Panc1 (cell line): ENCODE measurements at regions not wholly inside any gene's neighbourhood (a gene's known extent, or its start where the extent isn't known, plus 50 kb on each side); places are given as distances from the start of the nearest gene placed in this dataset.

Experiments
- ATAC-seq: fragments of 200-7000 bp; cut with Tn5 transposase; 2 replicates; pipeline ENCODE4 v1.9.1; 2020; ENCODE audit warnings: mild to moderate bottlenecking, moderate library complexity
- BruUV-seq: library from RNA; stranded (reverse); fragments of 400-500 nt; replicated peaks from 2 replicates; lab custom pipeline; 2021; lab: Mats Ljungman, UMichigan
- CTCF ChIA-PET: fragments of 300-600 bp; sonication (Branson Sonifier 250); formaldehyde crosslinking; loops from one replicate; lab custom pipeline; 2022; ENCODE audit warnings: antibody characterized with exemption; lab: Charles Lee
- POLR2A ChIA-PET: fragments of 300-600 bp; sonication (Branson Sonifier 250); formaldehyde crosslinking; loops from one replicate; lab custom pipeline; 2022; ENCODE audit warnings: antibody characterized with exemption; lab: Charles Lee
- DNase-seq: peaks from one replicate; pipeline ENCODE4 v3.0.0-alpha.2; 2010; ENCODE audit warnings: low read depth, low spot score
- H3K27ac ChIP-seq: 2 replicates; pipeline ENCODE4 v1.5.1; 2011; ENCODE audit warnings: mild to moderate bottlenecking, low read length, inconsistent platforms
- H3K27me3 ChIP-seq: fragments of 200-500 bp; sonication (Bioruptor generic); 2 replicates; pipeline ENCODE4 v1.6.0; 2014; ENCODE audit warnings: low read length, inconsistent platforms; ENCODE audit not compliant: control insufficient read depth, insufficient read depth
- H3K36me3 ChIP-seq: fragments of 200-500 bp; sonication (Bioruptor generic); 2 replicates; pipeline ENCODE4 v1.5.1; 2014; ENCODE audit warnings: inconsistent platforms, mild to moderate bottlenecking, low read length, moderate library complexity; ENCODE audit not compliant: control insufficient read depth, insufficient read depth
- H3K4me1 ChIP-seq: 2 replicates; pipeline ENCODE4 v1.5.1; 2011; ENCODE audit warnings: inconsistent platforms, mild to moderate bottlenecking, low read length, moderate library complexity; ENCODE audit not compliant: control insufficient read depth, insufficient read depth
- H3K4me3 ChIP-seq, 2 experiments: 2 replicates each; pipeline ENCODE4 v1.5.1; 2011 to 2012; ENCODE audit warnings: low read depth in 2 of 2, low read length in 2 of 2, mild to moderate bottlenecking in 2 of 2, inconsistent platforms in 1 of 2, moderate library complexity in 1 of 2
- H3K9me3 ChIP-seq: fragments of 200-500 bp; sonication (Bioruptor generic); 2 replicates; pipeline ENCODE4 v1.5.1; 2014; ENCODE audit warnings: low read depth, mild to moderate bottlenecking, inconsistent platforms, low read length, moderate library complexity; ENCODE audit not compliant: control insufficient read depth, insufficient read depth
- CTCF ChIP-seq: fragments of 450-650 bp; IDR thresholded peaks from 2 replicates; pipeline ENCODE4 v1.5.1; 2017; ENCODE audit warnings: mild to moderate bottlenecking
- POLR2AphosphoS5 ChIP-seq: IDR thresholded peaks from 2 replicates; pipeline ENCODE4 v1.6.1; 2012; ENCODE audit warnings: mild to moderate bottlenecking, low read depth, low read length, moderate library complexity
- REST ChIP-seq, 2 experiments: IDR thresholded peaks; 2 replicates each; pipeline ENCODE4 v1.6.1; 2011 to 2012; ENCODE audit warnings: low read depth in 2 of 2, control low read depth in 1 of 2, low read length in 1 of 2, mild to moderate bottlenecking in 1 of 2, moderate library complexity in 1 of 2; ENCODE audit not compliant: insufficient read depth in 1 of 2
- SIN3A ChIP-seq: IDR thresholded peaks from 2 replicates; pipeline ENCODE4 v1.6.1; 2012; ENCODE audit warnings: low read depth, mild to moderate bottlenecking, low read length, moderate library complexity, borderline replicate concordance; ENCODE audit not compliant: insufficient read depth
- TCF7L2 ChIP-seq: IDR thresholded peaks from 2 replicates; pipeline ENCODE4 v1.6.1; 2011; ENCODE audit warnings: mild to moderate bottlenecking, low read depth, low read length, inconsistent platforms
- in situ Hi-C: cut with HindIII; loops from 2 replicates; pipeline ENCODE4 v1.10.0; 2016; ENCODE audit warnings: low sequenced_read_pairs, low pct_unique_long_range_greater_than_20kb
- intact Hi-C: fragments of 100-400 bp; cut with micrococcal nuclease; formaldehyde crosslinking; loops from one replicate; pipeline ENCODE4 v1.10.0; 2022; ENCODE audit not compliant: unreplicated experiment

- no peaks in the 10 kb centered on the region for H3K9me3 ChIP-seq
- no peaks in the 10 kb centered on the region for H3K36me3 ChIP-seq
- ATAC-seq = no peak
- POLR2A ChIA-PET = no interaction called here
- no TSS peak for BruUV-seq
- TF ChIP-seq POLR2AphosphoS5 (no peak), TCF7L2 (no peak), CTCF (no peak), REST (IDR thresholded peaks at IDR 0.05; ENCODE audit: insufficient read depth in 1 of 2, low read depth in 2 of 2, low read length in 1 of 2) (no peak), SIN3A (no peak)
- no peaks in the 10 kb centered on the region; the same call in 1 of the 2 replicates for H3K4me1 ChIP-seq
- CTCF ChIA-PET = interaction anchor here (0.6 kb wide), 1 partner anchor 88 kb away, joined by 3 read pairs; no protein-coding TSS in a partner anchor
- H3K27me3 ChIP-seq = no peaks in the 10 kb centered on the region
- DNase-seq = no peak
- in situ Hi-C loops = no loop called here
- no peak overlapping the region for H3K4me3 ChIP-seq
- intact Hi-C loops = no loop called here
- H3K27ac ChIP-seq = no peak overlapping the region
Measured at GRCh38 chr12:111067498-111067897, 147.1 kb upstream of the MYL2 start.

- no peak for TF ChIP-seq SIN3A
- TF ChIP-seq CTCF = no peak
- TF ChIP-seq REST (IDR thresholded peaks at IDR 0.05; ENCODE audit: insufficient read depth in 1 of 2, low read depth in 2 of 2, low read length in 1 of 2) = no peak
- TF ChIP-seq TCF7L2 = no peak
- no peak for TF ChIP-seq POLR2AphosphoS5
- Histone ChIP-seq H3K27ac (no peak overlapping the region), H3K27me3 (no peaks in the 10 kb centered on the region), H3K9me3 (no peaks in the 10 kb centered on the region), H3K4me1 (no peaks in the 10 kb centered on the region; the same call in 1 of the 2 replicates), H3K4me3 (no peak overlapping the region), H3K36me3 (no peaks in the 10 kb centered on the region)
- BruUV-seq = no TSS peak
- intact Hi-C loops (no loop called here), in situ Hi-C loops (no loop called here)
- POLR2A ChIA-PET = no interaction called here
- ATAC-seq (peak; percentile 35; the same call in 1 of the 2 replicates), DNase-seq (no peak)
- CTCF ChIA-PET = interaction anchor here (0.6 kb wide), 1 partner anchor 88 kb away, joined by 3 read pairs; no protein-coding TSS in a partner anchor
Measured at GRCh38 chr12:111066744-111067437, 146.5 kb upstream of the MYL2 start.
